OCI-LY3 (cell line): ENCODE measurements at regions not wholly inside any gene's neighbourhood (a gene's known extent, or its start where the extent isn't known, plus 50 kb on each side); places are given as distances from the start of the nearest gene placed in this dataset.

Experiments
- EZH2phosphoT487 ChIP-seq: fragments of 200-600 bp; shearing (Covaris generic); IDR thresholded peaks from 2 replicates; pipeline ENCODE4 v1.6.1; 2018; ENCODE audit warnings: antibody characterized with exemption, mixed run types, low read depth
- TF ChIP-seq, protein P1 (sequence below): fragments of 200-600, 300-600 bp; sonication (generic); IDR thresholded peaks from 2 replicates; pipeline ENCODE4 v1.5.1; 2014; ENCODE audit warnings: antibody characterized with exemption, low read length, low read depth

DNA sequence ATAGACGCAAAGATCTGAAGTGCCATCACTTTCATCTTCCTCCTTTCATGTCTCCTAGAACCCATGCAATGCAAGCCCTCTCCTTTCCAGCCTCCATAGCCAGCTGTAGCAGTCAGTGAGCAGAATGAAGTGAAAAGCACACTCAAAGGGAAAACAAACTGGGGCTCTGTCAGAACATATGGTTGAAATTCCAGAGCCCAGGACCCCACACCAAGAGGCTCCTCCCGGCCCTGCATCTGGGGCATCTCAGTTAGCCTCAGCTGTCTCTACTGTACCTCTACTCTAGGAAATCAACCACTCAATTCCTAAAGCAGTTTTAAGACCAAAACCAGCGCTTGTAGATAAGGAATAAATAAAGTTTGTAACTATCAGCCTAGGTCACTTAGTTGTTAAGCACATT is 73.8 kb upstream of the P3H2 start:
- no peak for TF ChIP-seq EZH2phosphoT487
- TF ChIP-seq, protein P1, sequence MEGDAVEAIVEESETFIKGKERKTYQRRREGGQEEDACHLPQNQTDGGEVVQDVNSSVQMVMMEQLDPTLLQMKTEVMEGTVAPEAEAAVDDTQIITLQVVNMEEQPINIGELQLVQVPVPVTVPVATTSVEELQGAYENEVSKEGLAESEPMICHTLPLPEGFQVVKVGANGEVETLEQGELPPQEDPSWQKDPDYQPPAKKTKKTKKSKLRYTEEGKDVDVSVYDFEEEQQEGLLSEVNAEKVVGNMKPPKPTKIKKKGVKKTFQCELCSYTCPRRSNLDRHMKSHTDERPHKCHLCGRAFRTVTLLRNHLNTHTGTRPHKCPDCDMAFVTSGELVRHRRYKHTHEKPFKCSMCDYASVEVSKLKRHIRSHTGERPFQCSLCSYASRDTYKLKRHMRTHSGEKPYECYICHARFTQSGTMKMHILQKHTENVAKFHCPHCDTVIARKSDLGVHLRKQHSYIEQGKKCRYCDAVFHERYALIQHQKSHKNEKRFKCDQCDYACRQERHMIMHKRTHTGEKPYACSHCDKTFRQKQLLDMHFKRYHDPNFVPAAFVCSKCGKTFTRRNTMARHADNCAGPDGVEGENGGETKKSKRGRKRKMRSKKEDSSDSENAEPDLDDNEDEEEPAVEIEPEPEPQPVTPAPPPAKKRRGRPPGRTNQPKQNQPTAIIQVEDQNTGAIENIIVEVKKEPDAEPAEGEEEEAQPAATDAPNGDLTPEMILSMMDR, result no peak
